Inflammatory macrophage treated with lipopolysaccharide for 4 hours (primary cell): ENCODE measurements at regions not wholly inside any gene's neighbourhood (a gene's known extent, or its start where the extent isn't known, plus 50 kb on each side); places are given as distances from the start of the nearest gene placed in this dataset.

Experiments
- DNase-seq: peaks from one replicate; pipeline ENCODE4 v3.0.0-alpha.2; 2020

- DNase-seq: no peak
These were observed 428.5 kb upstream of the NBEA start for GRCh38 chr13:34513526-34513925.

DNA sequence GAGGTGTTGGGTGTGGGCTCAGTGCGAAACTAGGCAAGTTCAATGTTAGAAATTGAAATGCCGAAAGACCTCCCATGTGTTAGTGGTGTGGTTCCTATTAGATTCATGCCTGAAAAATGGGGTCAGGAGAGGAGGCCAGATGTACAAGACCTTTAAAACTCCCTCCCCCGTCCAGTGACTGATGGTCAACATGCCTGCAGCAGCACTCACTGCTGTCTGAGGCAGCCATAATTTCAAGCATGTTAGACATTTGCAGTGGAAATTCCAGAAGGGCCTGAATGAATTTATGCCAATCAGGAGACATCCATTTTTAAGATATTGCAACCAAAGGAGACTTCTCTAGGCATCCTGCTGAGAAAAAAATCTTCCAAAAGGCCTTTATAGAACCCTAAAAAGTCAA, 426.9 kb upstream of the NBEA start:
- DNase-seq: no peak

DNA sequence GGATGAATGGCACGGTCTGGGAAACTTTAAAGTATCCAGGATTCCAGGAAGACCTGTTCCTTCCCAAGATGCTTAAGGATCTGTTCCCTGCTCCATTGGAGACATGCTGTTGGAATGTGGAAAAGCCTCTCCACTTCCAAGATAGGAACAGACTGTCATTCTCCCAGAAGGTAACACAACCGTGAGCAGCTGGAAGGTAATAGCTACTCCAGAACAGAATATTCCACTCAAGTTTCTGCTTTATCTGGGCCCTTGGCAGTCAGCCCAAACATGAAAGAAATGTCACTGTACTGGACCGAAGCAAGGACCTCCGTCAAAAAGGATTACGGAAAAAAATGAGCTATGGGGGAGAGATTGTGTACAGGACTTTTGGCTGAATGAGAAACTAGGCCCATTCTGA, 420.9 kb upstream of the NBEA start:
- DNase-seq: no peak

DNA sequence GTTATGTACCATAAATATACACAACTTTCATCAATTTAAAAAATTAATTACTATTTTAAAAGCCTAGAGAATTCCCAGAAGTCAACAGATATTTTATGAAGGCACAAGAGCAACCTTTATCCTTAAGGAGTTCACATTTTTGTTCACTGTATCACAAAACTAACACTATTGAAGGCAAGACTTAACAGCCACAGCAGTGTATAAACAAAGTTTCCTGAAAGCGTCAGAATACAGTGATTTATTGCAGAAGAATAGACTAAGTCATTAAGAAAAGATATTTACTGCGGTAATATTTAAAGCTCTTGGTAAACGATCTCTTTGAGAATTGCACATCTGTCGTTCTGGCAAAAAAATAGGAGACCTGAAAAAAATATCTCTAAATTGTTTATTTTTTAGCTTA, 419.3 kb upstream of the NBEA start:
- no peak for DNase-seq

DNA sequence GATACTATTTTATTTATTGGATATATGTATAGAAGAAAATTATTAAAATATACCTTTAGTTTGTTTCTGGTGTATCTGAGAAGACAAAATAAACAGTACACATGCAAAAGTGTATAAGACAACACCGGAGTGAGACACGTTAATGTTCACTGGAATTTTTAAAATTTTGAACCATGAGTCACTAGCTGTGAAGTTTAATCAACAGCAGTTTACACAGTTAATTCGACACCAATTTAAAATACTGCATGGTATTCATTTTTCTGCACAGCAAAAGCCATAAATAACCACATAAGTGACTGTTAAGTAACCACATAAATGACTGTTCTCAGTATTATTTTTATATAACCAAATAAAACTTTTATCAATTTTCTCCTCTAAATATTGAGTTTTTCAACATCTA, 418.7 kb upstream of the NBEA start:
- DNase-seq: no peak

- DNase-seq: no peak
These were observed 408.1 kb upstream of the NBEA start for GRCh38 chr13:34533941-34534340.

DNA sequence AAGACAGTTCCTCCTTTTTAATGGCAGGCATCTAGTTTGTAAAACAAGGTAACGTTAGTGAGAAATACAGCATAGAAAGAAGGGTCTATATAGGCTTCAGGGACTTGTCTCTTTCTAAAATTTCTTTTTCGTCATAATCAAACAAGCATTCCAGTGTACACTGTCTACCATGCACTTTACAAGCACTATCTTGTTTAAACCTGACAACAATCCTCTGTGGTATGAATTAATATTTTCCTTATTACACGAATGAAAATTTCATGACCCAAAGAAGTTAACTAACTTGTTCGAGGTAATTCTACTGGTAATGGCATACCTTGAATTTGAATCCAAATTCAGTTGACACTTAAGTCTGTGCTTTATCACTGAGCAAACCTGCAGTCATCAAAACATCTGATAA, 399.7 kb upstream of the NBEA start:
- no peak for DNase-seq

GRCh38 chr13:34543836-34544235, 398.2 kb upstream of the NBEA start:
- DNase-seq: no peak

GRCh38 chr13:34545461-34545860, 396.6 kb upstream of the NBEA start:
- DNase-seq: no peak

DNA sequence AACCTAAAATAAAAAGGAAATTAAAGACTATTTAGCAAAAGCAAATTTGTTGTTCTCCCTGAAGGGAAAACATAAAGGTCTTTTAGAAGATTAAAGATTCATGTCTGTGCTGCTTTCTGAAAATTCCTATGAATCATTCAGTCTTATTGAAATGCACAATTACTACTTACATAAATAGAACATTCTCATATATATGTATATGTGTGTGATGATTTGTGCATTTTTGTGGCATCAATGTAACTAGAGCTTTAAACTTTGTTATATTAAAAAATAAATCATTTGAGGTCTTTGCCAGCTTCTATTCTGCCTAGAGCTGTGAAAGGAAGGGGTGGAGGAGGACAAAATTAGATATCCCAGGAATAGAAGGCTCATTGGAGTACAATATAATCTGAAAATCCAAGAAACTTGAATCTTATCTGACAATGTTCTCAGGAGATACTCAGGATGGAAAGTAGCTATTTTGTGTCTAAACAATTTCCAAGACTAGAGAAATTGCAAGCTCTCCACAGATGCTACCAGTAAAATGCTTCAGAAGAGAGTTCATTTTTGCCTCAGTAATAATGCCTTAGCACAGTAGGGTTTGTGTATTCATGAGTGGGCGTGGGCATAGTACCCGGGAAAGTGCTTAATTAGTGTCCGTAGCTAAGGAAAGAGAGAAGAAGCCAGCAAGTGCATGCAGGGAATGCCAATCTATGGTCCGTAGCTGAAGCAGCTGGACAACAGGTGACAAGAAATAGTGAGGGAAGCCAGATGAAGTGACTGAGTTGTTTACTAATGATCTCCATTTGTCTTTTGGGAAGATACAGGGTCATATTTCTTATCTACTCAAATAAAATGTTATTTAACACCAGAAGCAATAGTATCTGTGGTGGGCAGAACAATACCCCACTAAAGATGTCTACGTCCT, 395.5 kb upstream of the NBEA start:
- no peak for DNase-seq

DNA sequence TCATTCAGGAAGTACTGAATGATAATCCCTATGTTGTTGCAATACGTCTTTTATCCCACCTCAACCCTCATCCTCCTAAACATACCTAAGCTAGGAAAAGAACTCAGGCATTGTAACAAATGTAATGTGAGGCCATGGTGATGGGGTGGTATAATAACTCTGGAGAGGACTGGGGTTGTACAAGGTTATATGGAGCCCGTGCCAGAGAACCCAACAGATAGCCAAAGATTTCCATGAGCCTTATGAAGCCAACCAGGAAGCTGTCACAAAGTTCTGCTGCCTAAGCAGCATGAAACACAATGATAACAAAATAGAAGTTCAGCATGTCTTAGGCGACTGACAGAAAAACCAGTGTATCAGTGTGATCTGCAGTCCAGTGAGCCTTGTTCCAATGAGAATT, 394.1 kb upstream of the NBEA start:
- DNase-seq: no peak

DNA sequence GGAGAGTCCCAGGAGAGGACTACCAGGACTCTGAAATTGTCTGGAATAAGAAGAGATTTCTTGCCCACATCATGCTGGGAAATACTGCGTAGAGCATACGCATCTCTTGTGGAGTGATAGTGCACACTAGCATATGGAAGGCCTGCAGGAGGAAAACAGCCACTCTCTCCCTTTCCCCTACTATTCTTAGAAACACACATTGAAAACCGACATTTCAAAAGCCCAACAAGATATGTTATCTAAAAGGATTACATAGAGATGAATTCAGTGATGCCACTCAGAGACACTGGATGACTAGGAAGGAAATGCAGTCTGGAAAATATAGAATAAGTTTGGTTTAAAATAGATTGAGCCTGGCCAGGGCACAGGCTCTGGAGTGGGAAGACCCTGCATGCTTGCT, 388.7 kb upstream of the NBEA start:
- no peak for DNase-seq

GRCh38 chr13:34555988-34556387, 386.1 kb upstream of the NBEA start:
- DNase-seq: no peak

- no peak for DNase-seq
These were observed 381.0 kb upstream of the NBEA start for GRCh38 chr13:34561033-34561432.

GRCh38 chr13:34567597-34567996, 374.5 kb upstream of the NBEA start:
- no peak for DNase-seq

DNA sequence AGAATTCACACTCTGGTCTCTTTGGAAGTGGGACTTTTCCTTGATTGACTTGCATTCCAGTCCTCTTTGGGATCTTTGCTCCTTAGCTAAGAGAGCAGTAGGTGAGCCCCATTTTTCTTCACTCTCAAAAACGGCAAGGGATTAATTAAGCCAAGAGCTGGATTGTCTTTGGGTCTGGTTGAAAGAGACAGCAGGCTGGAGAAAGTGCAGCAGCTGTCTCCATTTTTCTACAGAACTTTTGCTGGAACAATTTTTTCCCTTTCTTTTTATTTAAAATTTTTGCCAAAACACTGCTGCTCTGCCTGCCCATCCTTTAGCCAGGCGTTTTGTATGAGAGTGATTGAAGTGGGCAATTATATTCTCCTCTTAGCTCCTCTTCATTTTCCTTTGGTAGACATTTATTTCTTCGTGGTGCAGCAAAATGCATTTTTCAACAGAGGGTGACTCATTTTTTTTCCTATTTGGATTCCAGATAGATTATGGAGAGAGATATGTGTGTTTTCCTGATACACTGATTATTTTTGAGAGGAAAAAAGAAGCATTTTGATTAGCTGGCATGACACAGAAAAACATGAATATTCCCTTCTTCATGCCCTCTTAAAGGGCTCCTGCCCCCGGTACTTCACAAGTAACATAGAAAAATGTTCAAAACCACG, 371.2 kb upstream of the NBEA start:
- DNase-seq: no peak

- DNase-seq: no peak
These were observed 370.4 kb upstream of the NBEA start for GRCh38 chr13:34571716-34572115.

DNA sequence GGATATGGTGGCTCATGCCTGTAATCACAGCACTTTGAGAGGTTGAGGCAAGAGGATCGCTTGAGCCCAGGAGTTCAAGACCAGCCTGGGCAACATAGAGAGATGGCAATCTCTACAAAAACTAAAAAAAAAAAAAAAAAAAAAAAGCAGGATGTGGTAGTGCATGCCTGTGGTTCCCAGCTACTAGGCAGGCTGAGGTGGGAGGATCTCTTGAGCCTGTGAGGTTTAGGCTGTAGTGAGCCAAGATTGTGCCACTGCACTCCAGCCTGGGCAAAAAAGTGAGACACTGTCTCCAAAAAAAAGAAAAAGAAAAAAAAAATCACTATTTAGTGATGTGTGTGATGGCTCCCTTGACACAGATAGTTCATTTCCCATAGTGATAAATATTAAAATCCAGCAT, 365.0 kb upstream of the NBEA start:
- DNase-seq: no peak

DNA sequence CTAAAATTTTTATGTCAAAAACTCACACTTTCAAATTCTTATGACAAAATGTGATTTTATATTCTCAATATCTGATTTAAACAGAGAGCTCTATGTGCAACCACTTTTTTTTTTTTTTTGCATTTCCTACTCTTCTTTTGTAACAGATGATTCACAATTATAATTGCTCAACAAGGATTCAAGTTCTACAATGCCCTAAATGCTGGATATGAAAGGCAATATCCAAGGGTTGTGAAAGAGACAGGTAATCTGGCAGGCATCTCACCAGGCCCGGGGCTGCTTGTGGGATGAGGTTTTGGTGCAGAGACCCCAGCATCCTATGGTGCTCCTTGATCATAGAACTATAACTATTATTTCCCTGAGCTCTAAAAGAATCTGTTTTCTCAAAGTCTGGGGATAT, 363.6 kb upstream of the NBEA start:
- no peak for DNase-seq

GRCh38 chr13:34578917-34579316, 363.2 kb upstream of the NBEA start:
- DNase-seq: no peak

- no peak for DNase-seq
These were observed 358.9 kb upstream of the NBEA start for GRCh38 chr13:34583181-34583580.

- no peak for DNase-seq
These were observed 354.5 kb upstream of the NBEA start for GRCh38 chr13:34587576-34587975.

- no peak for DNase-seq
These were observed 353.7 kb upstream of the NBEA start for GRCh38 chr13:34588362-34588761.

GRCh38 chr13:34589581-34589980, 352.5 kb upstream of the NBEA start:
- DNase-seq: no peak

DNA sequence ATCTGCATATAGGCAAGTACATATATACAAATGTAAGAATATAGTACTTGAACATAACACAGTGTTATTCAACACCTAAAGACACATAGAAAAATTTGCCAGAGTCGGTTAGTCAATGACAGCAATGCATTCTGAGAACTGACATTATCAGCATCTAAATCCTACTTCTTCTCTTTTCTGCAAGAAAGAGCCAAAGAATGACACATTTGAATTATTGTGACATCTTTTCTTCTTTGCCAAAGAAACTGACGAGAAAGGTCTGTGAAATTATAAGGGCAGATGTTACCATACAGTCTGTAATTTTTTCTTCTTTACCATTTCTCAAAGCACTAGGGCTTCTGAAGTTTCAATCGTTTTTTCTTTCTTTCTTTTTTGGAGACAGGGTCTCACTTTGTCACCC, 350.9 kb upstream of the NBEA start:
- DNase-seq: no peak
